Keratinocyte (primary cell): ENCODE measurements at regions not wholly inside any gene's neighbourhood (a gene's known extent, or its start where the extent isn't known, plus 50 kb on each side); places are given as distances from the start of the nearest gene placed in this dataset.

Experiments
- DNase-seq: peaks from one replicate; pipeline ENCODE4 v3.0.0-alpha.2; 2011; ENCODE audit warnings: low read depth, missing footprints, low spot score
- FAIRE-seq: peaks from 2 replicates; lab custom pipeline; 2011; peaks lifted over from hg19 to GRCh38; lab: Jason Lieb, UNC
- H2AFZ ChIP-seq: 2 replicates; pipeline ENCODE4 v1.6.0; 2012; ENCODE audit warnings: low read length, control low read depth, inconsistent platforms; ENCODE audit not compliant: control insufficient read depth
- H3K27ac ChIP-seq: 2 replicates; pipeline ENCODE4 v1.5.1; 2011; ENCODE audit warnings: low read length; ENCODE audit not compliant: control insufficient read depth, insufficient read depth
- H3K27me3 ChIP-seq: 3 replicates; pipeline ENCODE4 v1.6.0; 2011; ENCODE audit warnings: low read length; ENCODE audit not compliant: control insufficient read depth, insufficient read depth; ENCODE audit errors: extremely low read depth
- H3K36me3 ChIP-seq, 2 experiments: 2 replicates in 1 of 2; 3 replicates in 1 of 2; pipeline ENCODE4 v1.5.1; 2011; ENCODE audit warnings: low read length in 2 of 2, mild to moderate bottlenecking in 1 of 2; ENCODE audit not compliant: control insufficient read depth in 2 of 2, insufficient read depth in 2 of 2; ENCODE audit errors: extremely low read depth in 1 of 2
- H3K4me1 ChIP-seq: 3 replicates; pipeline ENCODE4 v1.5.1; 2011; ENCODE audit warnings: low read length; ENCODE audit not compliant: control insufficient read depth, insufficient read depth; ENCODE audit errors: extremely low read depth
- H3K4me2 ChIP-seq: 3 replicates; pipeline ENCODE4 v1.6.0; 2011; ENCODE audit warnings: low read depth, low read length; ENCODE audit not compliant: control insufficient read depth, insufficient read depth; ENCODE audit errors: extremely low read depth
- H3K4me3 ChIP-seq, 3 experiments: fragments of 200-600 bp in 1 of 3; sonication (generic) in 1 of 3; 2 replicates in 2 of 3; 3 replicates in 1 of 3; pipeline ENCODE4 v1.5.1; 2011 to 2016; ENCODE audit warnings: low read length in 3 of 3, mild to moderate bottlenecking in 3 of 3, control low read depth in 2 of 3, inconsistent platforms in 1 of 3, low read depth in 1 of 3, mixed read lengths in 1 of 3, mixed run types in 1 of 3, moderate library complexity in 1 of 3; ENCODE audit not compliant: control insufficient read depth in 2 of 3, insufficient read depth in 2 of 3; ENCODE audit errors: extremely low read depth in 1 of 3
- H3K79me2 ChIP-seq: 2 replicates; pipeline ENCODE4 v1.6.0; 2012; ENCODE audit warnings: low read length; ENCODE audit not compliant: control insufficient read depth, insufficient read depth
- H3K9ac ChIP-seq: 3 replicates; pipeline ENCODE4 v1.6.0; 2011; ENCODE audit warnings: low read length; ENCODE audit not compliant: control insufficient read depth, insufficient read depth; ENCODE audit errors: extremely low read depth
- H3K9me1 ChIP-seq: 3 replicates; pipeline ENCODE4 v1.6.0; 2011; ENCODE audit warnings: low read length; ENCODE audit not compliant: control insufficient read depth, insufficient read depth; ENCODE audit errors: extremely low read depth
- H3K9me3 ChIP-seq: 2 replicates; pipeline ENCODE4 v1.5.1; 2012; ENCODE audit warnings: low read depth, low read length; ENCODE audit not compliant: control insufficient read depth
- H4K20me1 ChIP-seq: 3 replicates; pipeline ENCODE4 v1.6.0; 2011; ENCODE audit warnings: low read length; ENCODE audit not compliant: control insufficient read depth, insufficient read depth; ENCODE audit errors: extremely low read depth
- CTCF ChIP-seq, 3 experiments: IDR thresholded peaks in 1 of 3; conservative IDR thresholded peaks in 1 of 3; optimal IDR thresholded peaks in 1 of 3; 2 replicates in 2 of 3; 3 replicates in 1 of 3; pipeline versions ENCODE3 to v1.5.1; 2011; ENCODE audit warnings: low read length in 3 of 3, mild to moderate bottlenecking in 3 of 3, moderate library complexity in 2 of 3, control low read depth in 1 of 3, inconsistent platforms in 1 of 3; ENCODE audit not compliant: insufficient read depth in 2 of 3; ENCODE audit errors: extremely low read depth in 1 of 3
- EZH2 ChIP-seq: IDR thresholded peaks from one replicate; pipeline ENCODE4 v1.6.1; 2012; ENCODE audit warnings: inconsistent platforms, mild to moderate bottlenecking, low read length, moderate library complexity
- dilution Hi-C: fragments of 300-500 bp; cut with MboI; formaldehyde crosslinking; loops from one replicate; pipeline ENCODE4 v1.7.0; 2020; ENCODE audit warnings: low sequenced_read_pairs; ENCODE audit not compliant: extremely low pct_ligation_motif_present

- dilution Hi-C loops: no loop called here
- no peak for DNase-seq
Measured at GRCh38 chr18:41391616-41392595, 563.1 kb upstream of the PIK3C3 start.

GRCh38 chr18:41390309-41390708, 564.7 kb upstream of the PIK3C3 start:
- DNase-seq (no peak), FAIRE-seq (peak; percentile 5)
- peak overlapping the region; percentile 39 for H3K4me2 ChIP-seq
- TF ChIP-seq EZH2 (no peak), CTCF (optimal IDR thresholded peaks at IDR 0.05 in 1 of 3, IDR thresholded peaks at IDR 0.05 in 1 of 3, conservative IDR thresholded peaks at IDR 0.05 in 1 of 3; ENCODE audit: extremely low read depth in 1 of 3, insufficient read depth in 2 of 3, low read length in 3 of 3) (no peak)
- H3K4me1 ChIP-seq: no peaks in the 10 kb centered on the region
- no peaks in the 10 kb centered on the region for H3K36me3 ChIP-seq
- no peaks in the 10 kb centered on the region for H3K27me3 ChIP-seq
- H2AFZ ChIP-seq: peak overlapping the region; percentile 81
- no peak overlapping the region for H3K9ac ChIP-seq
- H4K20me1 ChIP-seq: no peaks in the 10 kb centered on the region
- no peak overlapping the region for H3K4me3 ChIP-seq
- dilution Hi-C loops: no loop called here
- H3K79me2 ChIP-seq: no peaks in the 10 kb centered on the region
- H3K9me1 ChIP-seq: no peaks in the 10 kb centered on the region
- H3K9me3 ChIP-seq: no peaks in the 10 kb centered on the region
- H3K27ac ChIP-seq: no peak overlapping the region

More at GRCh38 chr18:41391616-41392595, 563.1 kb upstream of the PIK3C3 start:
- no peaks in the 10 kb centered on the region for H3K4me1 ChIP-seq
- peak overlapping the region in 1 of 3 experiments; percentile 15 for H3K4me3 ChIP-seq
- H3K9me3 ChIP-seq: no peaks in the 10 kb centered on the region
- H3K9me1 ChIP-seq: no peaks in the 10 kb centered on the region
- peak overlapping the region; percentile 33 for H3K4me2 ChIP-seq
- no peaks in the 10 kb centered on the region for H3K36me3 ChIP-seq
- TF ChIP-seq CTCF (optimal IDR thresholded peaks at IDR 0.05 in 1 of 3, IDR thresholded peaks at IDR 0.05 in 1 of 3, conservative IDR thresholded peaks at IDR 0.05 in 1 of 3; ENCODE audit: extremely low read depth in 1 of 3, insufficient read depth in 2 of 3, low read length in 3 of 3) (peak; percentile 64 to 74 (median 74)), EZH2 (no peak)
- no peak overlapping the region for H3K27ac ChIP-seq
- no peaks in the 10 kb centered on the region for H3K27me3 ChIP-seq
- H3K79me2 ChIP-seq: no peaks in the 10 kb centered on the region
- no peak for FAIRE-seq
- peak overlapping the region; percentile 45 for H2AFZ ChIP-seq
- H4K20me1 ChIP-seq: no peaks in the 10 kb centered on the region
- no peak overlapping the region for H3K9ac ChIP-seq
